Natural killer cell (primary cell): ENCODE measurements at regions not wholly inside any gene's neighbourhood (a gene's known extent, or its start where the extent isn't known, plus 50 kb on each side); places are given as distances from the start of the nearest gene placed in this dataset.

Experiments used
- ATAC-seq, 3 donors: fragments of 150-1000 bp in 2 of 3; fragments of 200-7000 bp in 1 of 3; cut with Tn5 transposase; 1 replicate in 1 of 3; 2 replicates in 2 of 3; pipeline ENCODE4 v1.10.0; 2021; ENCODE audit warnings: mild to moderate bottlenecking in 2 of 3, moderate library complexity in 2 of 3
- DNase-seq, 2 donors: peaks; one replicate each; pipeline versions ENCODE4 v3.0.0 to v3.0.0-alpha.2; 2013 to 2021; ENCODE audit warnings: mixed read lengths in 1 of 2
- H3K27ac ChIP-seq: one replicate; pipeline ENCODE4 v1.5.1; 2013; ENCODE audit warnings: mild to moderate bottlenecking, low read length
- H3K27me3 ChIP-seq: one replicate; pipeline ENCODE4 v1.6.1; 2013; ENCODE audit warnings: low read length; ENCODE audit not compliant: control insufficient read depth, insufficient read depth
- H3K36me3 ChIP-seq: one replicate; pipeline ENCODE4 v1.6.1; 2013; ENCODE audit warnings: low read length; ENCODE audit not compliant: control insufficient read depth, insufficient read depth
- H3K4me1 ChIP-seq: one replicate; pipeline ENCODE4 v1.6.1; 2013; ENCODE audit warnings: low read length; ENCODE audit not compliant: control insufficient read depth, insufficient read depth
- H3K4me3 ChIP-seq: one replicate; pipeline ENCODE4 v1.5.1; 2013; ENCODE audit warnings: low read length
- H3K9me3 ChIP-seq: one replicate; pipeline ENCODE4 v1.6.1; 2013; ENCODE audit warnings: low read length; ENCODE audit not compliant: control insufficient read depth, insufficient read depth
- H3K27ac Mint-ChIP-seq, 2 donors: one replicate each; pipeline ENCODE4 v1.8.0; 2022; ENCODE audit warnings: mild to moderate bottlenecking in 2 of 2, mixed read lengths in 2 of 2, moderate library complexity in 1 of 2
- H3K27me3 Mint-ChIP-seq, 2 donors: one replicate each; pipeline ENCODE4 v1.8.0; 2022; ENCODE audit warnings: low read depth in 2 of 2, mixed read lengths in 2 of 2
- H3K36me3 Mint-ChIP-seq: one replicate; pipeline ENCODE4 v1.8.0; 2022; ENCODE audit warnings: mixed read lengths
- H3K4me1 Mint-ChIP-seq, 2 donors: one replicate each; pipeline ENCODE4 v1.8.0; 2022; ENCODE audit warnings: mixed read lengths in 2 of 2
- H3K4me3 Mint-ChIP-seq: one replicate; pipeline ENCODE4 v1.8.0; 2022; ENCODE audit warnings: mild to moderate bottlenecking, moderate library complexity, mixed read lengths
- H3K9me3 Mint-ChIP-seq, 2 donors: one replicate each; pipeline ENCODE4 v1.8.0; 2022; ENCODE audit warnings: mixed read lengths in 2 of 2
- CTCF ChIP-seq: fragments of 200-600 bp; IDR thresholded peaks from one replicate; pipeline ENCODE4 v1.8.0; 2022; ENCODE audit warnings: antibody characterized with exemption
- WGBS: methylation state at CpG from one replicate; pipeline ENCODE4 v1.1.7; 2013; ENCODE audit warnings: missing lambda C conversion rate; ENCODE audit not compliant: insufficient coverage; 5-methylcytosine and 5-hydroxymethylcytosine counted together
- intact Hi-C: fragments of 100-400 bp; cut with micrococcal nuclease; formaldehyde crosslinking; loops from one replicate; pipeline ENCODE4 v1.14.2; 2022

GRCh38 chr7:25382869-25383268 lies 154.6 kb upstream of the NPVF start:
- Histone ChIP-seq H3K27me3 (no peaks in the 10 kb centered on the region), H3K36me3 (no peaks in the 10 kb centered on the region), H3K4me1 (no peaks in the 10 kb centered on the region), H3K4me3 (no peak overlapping the region), H3K9me3 (no peaks in the 10 kb centered on the region), H3K27ac (no peak overlapping the region)
- H3K27me3 Mint-ChIP-seq: peaks cover 10 to 12% of the 10 kb centered on the region in 2 donors
- H3K4me1 Mint-ChIP-seq: no peaks in the 10 kb centered on the region
- H3K9me3 Mint-ChIP-seq: no peaks in the 10 kb centered on the region
- ATAC-seq (no peak), DNase-seq (no peak)
- WGBS: 82% methylated on average over 4 of the region's 4 CpGs
- no peak overlapping the region for H3K4me3 Mint-ChIP-seq
- no peaks in the 10 kb centered on the region for H3K36me3 Mint-ChIP-seq
- H3K27ac Mint-ChIP-seq: no peak overlapping the region
- intact Hi-C loops: no loop called here
- TF ChIP-seq CTCF: no peak

GRCh38 chr7:25383402-25383801 lies 155.1 kb upstream of the NPVF start:
- Mint-ChIP-seq H3K27me3 (peaks cover 10 to 12% of the 10 kb centered on the region in 2 donors), H3K27ac (no peak overlapping the region), H3K36me3 (no peaks in the 10 kb centered on the region), H3K4me3 (no peak overlapping the region), H3K9me3 (no peaks in the 10 kb centered on the region), H3K4me1 (no peaks in the 10 kb centered on the region)
- DNase-seq: no peak
- Histone ChIP-seq H3K9me3 (no peaks in the 10 kb centered on the region), H3K4me3 (no peak overlapping the region), H3K4me1 (no peaks in the 10 kb centered on the region), H3K27ac (no peak overlapping the region), H3K36me3 (no peaks in the 10 kb centered on the region), H3K27me3 (no peaks in the 10 kb centered on the region)
- intact Hi-C loops: no loop called here
- no peak for ATAC-seq
- TF ChIP-seq CTCF: no peak
- WGBS: 67% methylated on average over 2 of the region's 2 CpGs

- peaks cover 12 to 20% of the 10 kb centered on the region in 2 donors for H3K27me3 Mint-ChIP-seq
- no peak overlapping the region for H3K4me3 ChIP-seq
- ATAC-seq: no peak
- H3K36me3 ChIP-seq: no peaks in the 10 kb centered on the region
- DNase-seq: no peak
- intact Hi-C loops: loop anchor here (5.0 kb wide), 1 partner anchor 123 kb away; no protein-coding TSS in a partner anchor
- H3K4me3 Mint-ChIP-seq: no peak overlapping the region
- no peak for TF ChIP-seq CTCF
- H3K9me3 ChIP-seq: no peaks in the 10 kb centered on the region
- no peaks in the 10 kb centered on the region for H3K9me3 Mint-ChIP-seq
- H3K4me1 Mint-ChIP-seq: no peaks in the 10 kb centered on the region
- H3K4me1 ChIP-seq: no peaks in the 10 kb centered on the region
- H3K27me3 ChIP-seq: no peaks in the 10 kb centered on the region
- no peak overlapping the region for H3K27ac Mint-ChIP-seq
- 88% methylated on average over 6 of the region's 7 CpGs for whole genome bisulfite sequencing
- H3K27ac ChIP-seq: no peak overlapping the region
- H3K36me3 Mint-ChIP-seq: no peaks in the 10 kb centered on the region
Measured at GRCh38 chr7:25384788-25385505, 156.7 kb upstream of the NPVF start.
